HS-5 (cell line): ENCODE measurements at regions not wholly inside any gene's neighbourhood (a gene's known extent, or its start where the extent isn't known, plus 50 kb on each side); places are given as distances from the start of the nearest gene placed in this dataset.

Experiments
- DNase-seq: peaks from one replicate; pipeline ENCODE4 v3.0.0-alpha.2; 2012; ENCODE audit warnings: low read depth

- no peak for DNase-seq
Observed at GRCh38 chr1:221431068-221431651, 310.7 kb downstream of the DUSP10 start.

GRCh38 chr1:221431961-221432360 is 309.9 kb downstream of the DUSP10 start:
- DNase-seq: no peak

GRCh38 chr1:221435504-221435904 is 306.4 kb downstream of the DUSP10 start:
- DNase-seq: peak; percentile 54

- DNase-seq: no peak
Observed at GRCh38 chr1:221437171-221437570, 304.7 kb downstream of the DUSP10 start.

- DNase-seq: peak; percentile 67
Observed at GRCh38 chr1:221437926-221438325, 304.0 kb downstream of the DUSP10 start.

- DNase-seq: peak; percentile 92
Observed at GRCh38 chr1:221439008-221439746, 302.7 kb downstream of the DUSP10 start.

GRCh38 chr1:221439747-221440501 is 302.0 kb downstream of the DUSP10 start:
- peak; percentile 99 for DNase-seq

- DNase-seq: no peak
Observed at GRCh38 chr1:221440658-221441057, 301.2 kb downstream of the DUSP10 start.

GRCh38 chr1:221442056-221442455 is 299.8 kb downstream of the DUSP10 start:
- DNase-seq: no peak

- DNase-seq: no peak
Observed at GRCh38 chr1:221444346-221444745, 297.5 kb downstream of the DUSP10 start.

- no peak for DNase-seq
Observed at GRCh38 chr1:221448585-221449175, 293.2 kb downstream of the DUSP10 start.

GRCh38 chr1:221449194-221449593 is 292.7 kb downstream of the DUSP10 start:
- DNase-seq: no peak

GRCh38 chr1:221449801-221450470 is 292.0 kb downstream of the DUSP10 start:
- DNase-seq: peak; percentile 76

GRCh38 chr1:221451741-221452140 is 290.1 kb downstream of the DUSP10 start:
- DNase-seq: peak; percentile 64

GRCh38 chr1:221454096-221454495 is 287.8 kb downstream of the DUSP10 start:
- DNase-seq: no peak

- DNase-seq: no peak
Observed at GRCh38 chr1:221456918-221457317, 285.0 kb downstream of the DUSP10 start.

GRCh38 chr1:221457685-221458446 is 284.0 kb downstream of the DUSP10 start:
- no peak for DNase-seq

- peak; percentile 49 for DNase-seq
Observed at GRCh38 chr1:221458447-221459156, 283.3 kb downstream of the DUSP10 start.

GRCh38 chr1:221459558-221459957 is 282.3 kb downstream of the DUSP10 start:
- no peak for DNase-seq

GRCh38 chr1:221462345-221462744 is 279.5 kb downstream of the DUSP10 start:
- DNase-seq: no peak

- DNase-seq: no peak
Observed at GRCh38 chr1:221468546-221468945, 273.3 kb downstream of the DUSP10 start.
